ENCODE measurements at regions not wholly inside any gene's neighbourhood (a gene's known extent, or its start where the extent isn't known, plus 50 kb on each side); places are given as distances from the start of the nearest gene placed in this dataset.

DNA sequence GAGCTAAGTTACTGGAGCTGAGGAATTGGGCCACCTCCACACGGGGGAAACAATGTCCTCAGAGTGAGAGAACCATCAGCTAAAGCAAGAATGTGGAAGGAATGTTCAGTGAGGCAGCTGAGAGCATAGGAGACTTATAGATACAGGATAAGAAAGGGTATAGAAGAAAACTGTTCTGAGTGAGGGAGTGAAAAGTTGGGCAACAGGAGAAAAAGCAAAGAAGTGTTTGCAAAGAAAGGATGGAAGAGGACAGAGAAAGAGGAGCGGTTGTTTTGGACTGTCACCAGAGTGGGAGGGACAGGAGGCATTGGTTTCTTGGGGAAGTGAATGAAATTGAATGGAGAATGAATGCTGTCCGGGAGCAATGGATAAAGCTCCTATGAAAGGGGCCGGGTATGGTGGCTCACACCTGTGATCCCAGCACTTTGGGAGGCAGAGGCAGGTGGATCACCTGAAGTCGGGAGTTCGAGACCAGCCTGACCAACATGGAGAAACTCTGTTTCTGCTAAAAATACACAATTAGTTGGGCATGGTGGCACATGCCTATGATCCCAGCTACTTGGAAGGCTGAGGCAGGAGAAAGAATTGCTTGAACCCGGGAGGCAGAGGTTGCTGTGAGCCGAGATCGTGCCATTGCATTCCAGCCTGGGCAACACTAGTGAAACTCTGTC, 296.5 kb downstream of the ADGB start:
- no peak for DNase-seq (ENCODE audit: extremely low spot score)
- POLR2A ChIA-PET, result interaction anchor here (0.8 kb wide), 1 partner anchor 11 kb away, joined by 3 read pairs; no protein-coding TSS in a partner anchor
- CTCF ChIA-PET, result no interaction called here
- TF ChIP-seq BHLHE40 (IDR thresholded peaks at IDR 0.05; ENCODE audit: borderline replicate concordance), result no peak
- TF ChIP-seq ZNF384 (IDR thresholded peaks at IDR 0.05), result no peak
- no peak for TF ChIP-seq HDGF (IDR thresholded peaks at IDR 0.05; ENCODE audit: borderline replicate concordance)
- no peak for TF ChIP-seq L3MBTL2 (conservative IDR thresholded peaks at IDR 0.05)
- TF ChIP-seq FOXK2 (IDR thresholded peaks at IDR 0.05), result no peak
- no peak for TF ChIP-seq CTBP1 (IDR thresholded peaks at IDR 0.05; ENCODE audit: borderline replicate concordance)
- TF ChIP-seq FOXA1 (IDR thresholded peaks at IDR 0.05), result no peak
- no peak for TF ChIP-seq SP1 (IDR thresholded peaks at IDR 0.05)
- TF ChIP-seq FOXM1 (IDR thresholded peaks at IDR 0.05; ENCODE audit: borderline replicate concordance), result no peak
- TF ChIP-seq ELF4 (IDR thresholded peaks at IDR 0.05), result no peak
- TF ChIP-seq NFRKB (IDR thresholded peaks at IDR 0.05), result no peak
- no peak for TF ChIP-seq LEF1 (IDR thresholded peaks at IDR 0.05; ENCODE audit: borderline replicate concordance)
- no peak for TF ChIP-seq ARNT (IDR thresholded peaks at IDR 0.05)
- TF ChIP-seq, protein P1, sequence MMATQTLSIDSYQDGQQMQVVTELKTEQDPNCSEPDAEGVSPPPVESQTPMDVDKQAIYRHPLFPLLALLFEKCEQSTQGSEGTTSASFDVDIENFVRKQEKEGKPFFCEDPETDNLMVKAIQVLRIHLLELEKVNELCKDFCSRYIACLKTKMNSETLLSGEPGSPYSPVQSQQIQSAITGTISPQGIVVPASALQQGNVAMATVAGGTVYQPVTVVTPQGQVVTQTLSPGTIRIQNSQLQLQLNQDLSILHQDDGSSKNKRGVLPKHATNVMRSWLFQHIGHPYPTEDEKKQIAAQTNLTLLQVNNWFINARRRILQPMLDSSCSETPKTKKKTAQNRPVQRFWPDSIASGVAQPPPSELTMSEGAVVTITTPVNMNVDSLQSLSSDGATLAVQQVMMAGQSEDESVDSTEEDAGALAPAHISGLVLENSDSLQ (IDR thresholded peaks at IDR 0.05), result no peak
- TF ChIP-seq TARDBP (IDR thresholded peaks at IDR 0.05), result no peak
- no peak for TF ChIP-seq SUZ12 (IDR thresholded peaks at IDR 0.05)

- ChIA-PET CTCF (no interaction called here), POLR2A (no interaction called here)
- no peak for TF ChIP-seq FOXK2 (IDR thresholded peaks at IDR 0.05)
- TF ChIP-seq BHLHE40 (IDR thresholded peaks at IDR 0.05; ENCODE audit: borderline replicate concordance), result no peak
- no peak for TF ChIP-seq TARDBP (IDR thresholded peaks at IDR 0.05)
- TF ChIP-seq CTBP1 (IDR thresholded peaks at IDR 0.05; ENCODE audit: borderline replicate concordance), result no peak
- TF ChIP-seq FOXA1 (IDR thresholded peaks at IDR 0.05), result no peak
- no peak for TF ChIP-seq FOXM1 (IDR thresholded peaks at IDR 0.05; ENCODE audit: borderline replicate concordance)
- TF ChIP-seq SP1 (IDR thresholded peaks at IDR 0.05), result no peak
- TF ChIP-seq, protein P1 (IDR thresholded peaks at IDR 0.05), result no peak
- no peak for TF ChIP-seq ARNT (IDR thresholded peaks at IDR 0.05)
- no peak for TF ChIP-seq NFRKB (IDR thresholded peaks at IDR 0.05)
- no peak for TF ChIP-seq SUZ12 (IDR thresholded peaks at IDR 0.05)
- TF ChIP-seq ELF4 (IDR thresholded peaks at IDR 0.05), result no peak
- no peak for TF ChIP-seq LEF1 (IDR thresholded peaks at IDR 0.05; ENCODE audit: borderline replicate concordance)
- TF ChIP-seq HDGF (IDR thresholded peaks at IDR 0.05; ENCODE audit: borderline replicate concordance), result no peak
- TF ChIP-seq ZNF384 (IDR thresholded peaks at IDR 0.05), result no peak
- no peak for TF ChIP-seq L3MBTL2 (conservative IDR thresholded peaks at IDR 0.05)
- DNase-seq (ENCODE audit: extremely low spot score), result no peak
Observed at GRCh38 chr6:146895772-146896061, 296.9 kb downstream of the ADGB start.

- TF ChIP-seq ELF4 (IDR thresholded peaks at IDR 0.05) (no peak), LEF1 (IDR thresholded peaks at IDR 0.05; ENCODE audit: borderline replicate concordance) (no peak), FOXM1 (IDR thresholded peaks at IDR 0.05; ENCODE audit: borderline replicate concordance) (no peak), FOXA1 (IDR thresholded peaks at IDR 0.05) (no peak), FOXK2 (IDR thresholded peaks at IDR 0.05) (no peak), CTBP1 (IDR thresholded peaks at IDR 0.05; ENCODE audit: borderline replicate concordance) (no peak), HDGF (IDR thresholded peaks at IDR 0.05; ENCODE audit: borderline replicate concordance) (no peak), NFRKB (IDR thresholded peaks at IDR 0.05) (no peak), TARDBP (IDR thresholded peaks at IDR 0.05) (no peak), SUZ12 (IDR thresholded peaks at IDR 0.05) (no peak), BHLHE40 (IDR thresholded peaks at IDR 0.05; ENCODE audit: borderline replicate concordance) (no peak), SP1 (IDR thresholded peaks at IDR 0.05) (no peak), ARNT (IDR thresholded peaks at IDR 0.05) (no peak), ZNF384 (IDR thresholded peaks at IDR 0.05) (no peak), L3MBTL2 (conservative IDR thresholded peaks at IDR 0.05) (no peak)
- TF ChIP-seq, protein P1 (IDR thresholded peaks at IDR 0.05), result no peak
- POLR2A ChIA-PET, result no interaction called here
- no peak for DNase-seq (ENCODE audit: extremely low spot score)
Observed at GRCh38 chr6:146896062-146896813, 297.5 kb downstream of the ADGB start.

GRCh38 chr6:146896960-146897701, 298.4 kb downstream of the ADGB start:
- ChIA-PET CTCF (interaction anchor here (0.9 kb wide), 1 partner anchor 9 kb away, joined by 5 read pairs; no protein-coding TSS in a partner anchor), POLR2A (no interaction called here)
- DNase-seq (ENCODE audit: extremely low spot score), result no peak
- TF ChIP-seq BHLHE40 (IDR thresholded peaks at IDR 0.05; ENCODE audit: borderline replicate concordance) (no peak), HDGF (IDR thresholded peaks at IDR 0.05; ENCODE audit: borderline replicate concordance) (no peak), SP1 (IDR thresholded peaks at IDR 0.05) (no peak), ELF4 (IDR thresholded peaks at IDR 0.05) (no peak), NFRKB (IDR thresholded peaks at IDR 0.05) (no peak), TARDBP (IDR thresholded peaks at IDR 0.05) (no peak), CTBP1 (IDR thresholded peaks at IDR 0.05; ENCODE audit: borderline replicate concordance) (no peak), SUZ12 (IDR thresholded peaks at IDR 0.05) (no peak), ARNT (IDR thresholded peaks at IDR 0.05) (no peak), FOXM1 (IDR thresholded peaks at IDR 0.05; ENCODE audit: borderline replicate concordance) (no peak), ZNF384 (IDR thresholded peaks at IDR 0.05) (no peak), LEF1 (IDR thresholded peaks at IDR 0.05; ENCODE audit: borderline replicate concordance) (no peak), L3MBTL2 (conservative IDR thresholded peaks at IDR 0.05) (no peak), FOXA1 (IDR thresholded peaks at IDR 0.05) (no peak), FOXK2 (IDR thresholded peaks at IDR 0.05) (no peak)
- TF ChIP-seq, protein P1 (IDR thresholded peaks at IDR 0.05), result no peak

More at GRCh38 chr6:146896062-146896813, 297.5 kb downstream of the ADGB start:
- CTCF ChIA-PET, result interaction anchor here (0.9 kb wide), 1 partner anchor 10 kb away, joined by 5 read pairs; no protein-coding TSS in a partner anchor

Data from HEK293T (cell line).